ENCODE measurements at regions not wholly inside any gene's neighbourhood (a gene's known extent, or its start where the extent isn't known, plus 50 kb on each side); places are given as distances from the start of the nearest gene placed in this dataset.

- H3K27ac ChIP-seq = no peak overlapping the region
- no peak overlapping the region for H3K4me3 ChIP-seq
- H3K27me3 ChIP-seq = no peaks in the 10 kb centered on the region
- H3K4me1 ChIP-seq = no peaks in the 10 kb centered on the region
- intact Hi-C loops (cut with DNase I; ENCODE audit: low total_unique reads) = no loop called here
- no peaks in the 10 kb centered on the region for H3K36me3 ChIP-seq
- no peak for DNase-seq
- TF ChIP-seq CTCF (IDR thresholded peaks at IDR 0.05) = no peak
- H3K9me3 ChIP-seq = no peaks in the 10 kb centered on the region
These were observed 391.5 kb downstream of the CADM1 start for GRCh38 chr11:115112754-115113153.

GRCh38 chr11:115117956-115118493, 386.2 kb downstream of the CADM1 start:
- H3K36me3 ChIP-seq = no peaks in the 10 kb centered on the region
- H3K4me3 ChIP-seq = no peak overlapping the region
- intact Hi-C loops (cut with DNase I; ENCODE audit: low total_unique reads) = no loop called here
- peaks cover 0 to 5% of the 10 kb centered on the region in 2 donors for H3K27me3 ChIP-seq
- no peak for DNase-seq
- no peak for TF ChIP-seq CTCF (IDR thresholded peaks at IDR 0.05)
- no peak overlapping the region for H3K27ac ChIP-seq
- no peaks in the 10 kb centered on the region for H3K9me3 ChIP-seq
- no peaks in the 10 kb centered on the region for H3K4me1 ChIP-seq

GRCh38 chr11:115119146-115119545, 385.1 kb downstream of the CADM1 start:
- Histone ChIP-seq H3K27ac (no peak overlapping the region), H3K4me3 (no peak overlapping the region), H3K27me3 (peaks cover 0 to 5% of the 10 kb centered on the region in 2 donors), H3K4me1 (no peaks in the 10 kb centered on the region), H3K9me3 (no peaks in the 10 kb centered on the region), H3K36me3 (no peaks in the 10 kb centered on the region)
- no peak for DNase-seq
- no peak for TF ChIP-seq CTCF (IDR thresholded peaks at IDR 0.05)
- intact Hi-C loops (cut with DNase I; ENCODE audit: low total_unique reads) = no loop called here

Measured in tibial artery (tissue), 4 donors.